ENCODE measurements at regions not wholly inside any gene's neighbourhood (a gene's known extent, or its start where the extent isn't known, plus 50 kb on each side); places are given as distances from the start of the nearest gene placed in this dataset.

GRCh38 chr5:77907786-77908185 is 131.6 kb upstream of the TBCA start:
- TF ChIP-seq TAF1 (IDR thresholded peaks at IDR 0.05; ENCODE audit: borderline replicate concordance, insufficient read depth, low read length) (no peak), POLR2AphosphoS5 (IDR thresholded peaks at IDR 0.05; ENCODE audit: low read depth, low read length) (no peak), REST (IDR thresholded peaks at IDR 0.05; ENCODE audit: insufficient read depth in 1 of 2, low read depth in 2 of 2, low read length in 2 of 2) (no peak), SIN3A (IDR thresholded peaks at IDR 0.05; ENCODE audit: borderline replicate concordance, insufficient read depth, low read length) (no peak), FOXP2 (optimal IDR thresholded peaks at IDR 0.05; ENCODE audit: borderline replicate concordance, extremely low read depth, extremely low read length, insufficient read depth) (no peak)

GRCh38 chr5:77906806-77907205 is 130.7 kb upstream of the TBCA start:
- TF ChIP-seq REST (IDR thresholded peaks at IDR 0.05; ENCODE audit: insufficient read depth in 1 of 2, low read depth in 2 of 2, low read length in 2 of 2), result no peak
- no peak for TF ChIP-seq TAF1 (IDR thresholded peaks at IDR 0.05; ENCODE audit: borderline replicate concordance, insufficient read depth, low read length)
- TF ChIP-seq POLR2AphosphoS5 (IDR thresholded peaks at IDR 0.05; ENCODE audit: low read depth, low read length), result no peak
- TF ChIP-seq SIN3A (IDR thresholded peaks at IDR 0.05; ENCODE audit: borderline replicate concordance, insufficient read depth, low read length), result no peak
- TF ChIP-seq FOXP2 (optimal IDR thresholded peaks at IDR 0.05; ENCODE audit: borderline replicate concordance, extremely low read depth, extremely low read length, insufficient read depth), result no peak

GRCh38 chr5:77904362-77904761 is 128.2 kb upstream of the TBCA start:
- TF ChIP-seq POLR2AphosphoS5 (IDR thresholded peaks at IDR 0.05; ENCODE audit: low read depth, low read length) (no peak), REST (IDR thresholded peaks at IDR 0.05; ENCODE audit: insufficient read depth in 1 of 2, low read depth in 2 of 2, low read length in 2 of 2) (no peak), SIN3A (IDR thresholded peaks at IDR 0.05; ENCODE audit: borderline replicate concordance, insufficient read depth, low read length) (no peak), TAF1 (IDR thresholded peaks at IDR 0.05; ENCODE audit: borderline replicate concordance, insufficient read depth, low read length) (no peak), FOXP2 (optimal IDR thresholded peaks at IDR 0.05; ENCODE audit: borderline replicate concordance, extremely low read depth, extremely low read length, insufficient read depth) (no peak)

- TF ChIP-seq REST (IDR thresholded peaks at IDR 0.05; ENCODE audit: insufficient read depth in 1 of 2, low read depth in 2 of 2, low read length in 2 of 2), result no peak
These were observed 124.6 kb upstream of the TBCA start for GRCh38 chr5:77900691-77901090.

- TF ChIP-seq SIN3A (IDR thresholded peaks at IDR 0.05; ENCODE audit: borderline replicate concordance, insufficient read depth, low read length) (no peak), POLR2AphosphoS5 (IDR thresholded peaks at IDR 0.05; ENCODE audit: low read depth, low read length) (no peak), TAF1 (IDR thresholded peaks at IDR 0.05; ENCODE audit: borderline replicate concordance, insufficient read depth, low read length) (no peak), REST (IDR thresholded peaks at IDR 0.05; ENCODE audit: insufficient read depth in 1 of 2, low read depth in 2 of 2, low read length in 2 of 2) (no peak), FOXP2 (optimal IDR thresholded peaks at IDR 0.05; ENCODE audit: borderline replicate concordance, extremely low read depth, extremely low read length, insufficient read depth) (no peak)
These were observed 122.2 kb upstream of the TBCA start for GRCh38 chr5:77898385-77898784.
